Epithelial cell of proximal tubule (primary cell): ENCODE measurements at regions not wholly inside any gene's neighbourhood (a gene's known extent, or its start where the extent isn't known, plus 50 kb on each side); places are given as distances from the start of the nearest gene placed in this dataset.

Source experiments
- DNase-seq: peaks from one replicate; pipeline ENCODE4 v3.0.0-alpha.2; 2011; ENCODE audit warnings: low read depth
- H3K4me3 ChIP-seq: 2 replicates; pipeline ENCODE4 v1.5.1; 2011; ENCODE audit warnings: low read depth, mild to moderate bottlenecking, low read length
- CTCF ChIP-seq: conservative IDR thresholded peaks from 2 replicates; pipeline ENCODE4 v1.5.1; 2012; ENCODE audit warnings: low read depth, mild to moderate bottlenecking, low read length

GRCh38 chr1:95467036-95467435 is 233.0 kb downstream of the RWDD3 start:
- no peak for TF ChIP-seq CTCF
- no peak for DNase-seq
- no peak overlapping the region for H3K4me3 ChIP-seq

GRCh38 chr1:95475686-95476457 is 241.9 kb downstream of the RWDD3 start:
- no peak for TF ChIP-seq CTCF
- no peak for DNase-seq
- no peak overlapping the region for H3K4me3 ChIP-seq

GRCh38 chr1:95496307-95496706 is 262.3 kb downstream of the RWDD3 start:
- H3K4me3 ChIP-seq: no peak overlapping the region
- no peak for TF ChIP-seq CTCF
- no peak for DNase-seq

- no peak for DNase-seq
- TF ChIP-seq CTCF: no peak
- H3K4me3 ChIP-seq: no peak overlapping the region
Observed at GRCh38 chr1:95496773-95497172, 262.8 kb downstream of the RWDD3 start.

- TF ChIP-seq CTCF: no peak
- no peak overlapping the region for H3K4me3 ChIP-seq
- no peak for DNase-seq
Observed at GRCh38 chr1:95497566-95497965, 263.6 kb downstream of the RWDD3 start.

GRCh38 chr1:95503278-95504030 is 269.4 kb downstream of the RWDD3 start:
- DNase-seq: no peak
- no peak overlapping the region for H3K4me3 ChIP-seq
- no peak for TF ChIP-seq CTCF

GRCh38 chr1:95504321-95504720 is 270.3 kb downstream of the RWDD3 start:
- TF ChIP-seq CTCF: no peak
- H3K4me3 ChIP-seq: no peak overlapping the region
- DNase-seq: no peak
